ENCODE measurements at regions not wholly inside any gene's neighbourhood (a gene's known extent, or its start where the extent isn't known, plus 50 kb on each side); places are given as distances from the start of the nearest gene placed in this dataset.

GRCh38 chr2:207241198-207241597 is 75.5 kb upstream of the KLF7 start:
- no peak overlapping the region for H2AFZ ChIP-seq (ENCODE audit: low read length)
- no peaks in the 10 kb centered on the region for H3F3A ChIP-seq (ENCODE audit: low read depth)
- no peaks in the 10 kb centered on the region for H3K9me3 ChIP-seq (ENCODE audit: insufficient read depth, low read depth, low read length)
- H3K9me2 ChIP-seq (replicated peaks; ENCODE audit: low read depth, low read length): no peaks in the 10 kb centered on the region
- H3K27me3 ChIP-seq (ENCODE audit: insufficient read depth, low read length, poor library complexity, severe bottlenecking): no peaks in the 10 kb centered on the region
- no peak for TF ChIP-seq EZH2phosphoT487 (IDR thresholded peaks at IDR 0.05; ENCODE audit: borderline replicate concordance)
- no peak overlapping the region for H3K9ac ChIP-seq (ENCODE audit: low read depth, low read length, poor library complexity, severe bottlenecking)
- H3K36me3 ChIP-seq (ENCODE audit: insufficient read depth, low read length): no peaks in the 10 kb centered on the region
- H3K79me2 ChIP-seq (ENCODE audit: insufficient read depth, low read length): no peaks in the 10 kb centered on the region
- H3K4me1 ChIP-seq (ENCODE audit: insufficient read depth, low read length, poor library complexity, severe bottlenecking): peaks cover 27% of the 10 kb centered on the region
- no peak overlapping the region for H3K4me3 ChIP-seq (ENCODE audit: low read length, poor library complexity, severe bottlenecking)
- peak overlapping the region; percentile 55 for H3K4me2 ChIP-seq (ENCODE audit: low read depth, low read length, poor library complexity, severe bottlenecking)
- no peaks in the 10 kb centered on the region for H4K20me1 ChIP-seq (ENCODE audit: insufficient read depth, low read length, poor library complexity, severe bottlenecking)

GRCh38 chr2:207243601-207244000 is 77.9 kb upstream of the KLF7 start:
- H3K4me2 ChIP-seq (ENCODE audit: low read depth, low read length, poor library complexity, severe bottlenecking): no peak overlapping the region
- no peak overlapping the region for H2AFZ ChIP-seq (ENCODE audit: low read length)
- H3K4me1 ChIP-seq (ENCODE audit: insufficient read depth, low read length, poor library complexity, severe bottlenecking): peaks cover 27% of the 10 kb centered on the region
- no peaks in the 10 kb centered on the region for H3K9me2 ChIP-seq (replicated peaks; ENCODE audit: low read depth, low read length)
- H3K27me3 ChIP-seq (ENCODE audit: insufficient read depth, low read length, poor library complexity, severe bottlenecking): no peaks in the 10 kb centered on the region
- no peaks in the 10 kb centered on the region for H3K36me3 ChIP-seq (ENCODE audit: insufficient read depth, low read length)
- no peak overlapping the region for H3K4me3 ChIP-seq (ENCODE audit: low read length, poor library complexity, severe bottlenecking)
- no peak overlapping the region for H3K9ac ChIP-seq (ENCODE audit: low read depth, low read length, poor library complexity, severe bottlenecking)
- H3F3A ChIP-seq (ENCODE audit: low read depth): no peaks in the 10 kb centered on the region
- no peaks in the 10 kb centered on the region for H3K9me3 ChIP-seq (ENCODE audit: insufficient read depth, low read depth, low read length)
- TF ChIP-seq EZH2phosphoT487 (IDR thresholded peaks at IDR 0.05; ENCODE audit: borderline replicate concordance): no peak
- TF ChIP-seq CTCF (conservative IDR thresholded peaks at IDR 0.05; ENCODE audit: low read length): no peak
- H3K79me2 ChIP-seq (ENCODE audit: insufficient read depth, low read length): no peaks in the 10 kb centered on the region
- H4K20me1 ChIP-seq (ENCODE audit: insufficient read depth, low read length, poor library complexity, severe bottlenecking): no peaks in the 10 kb centered on the region

GRCh38 chr2:207244971-207245925 is 79.5 kb upstream of the KLF7 start:
- Histone ChIP-seq H4K20me1 (ENCODE audit: insufficient read depth, low read length, poor library complexity, severe bottlenecking) (no peaks in the 10 kb centered on the region), H3K9me3 (ENCODE audit: insufficient read depth, low read depth, low read length) (no peaks in the 10 kb centered on the region), H3K36me3 (ENCODE audit: insufficient read depth, low read length) (no peaks in the 10 kb centered on the region), H3K4me1 (ENCODE audit: insufficient read depth, low read length, poor library complexity, severe bottlenecking) (peaks cover 21% of the 10 kb centered on the region), H3K79me2 (ENCODE audit: insufficient read depth, low read length) (no peaks in the 10 kb centered on the region), H3K9me2 (replicated peaks; ENCODE audit: low read depth, low read length) (no peaks in the 10 kb centered on the region), H3F3A (ENCODE audit: low read depth) (no peaks in the 10 kb centered on the region), H3K9ac (ENCODE audit: low read depth, low read length, poor library complexity, severe bottlenecking) (no peak overlapping the region), H2AFZ (ENCODE audit: low read length) (no peak overlapping the region), H3K27me3 (ENCODE audit: insufficient read depth, low read length, poor library complexity, severe bottlenecking) (no peaks in the 10 kb centered on the region), H3K4me3 (ENCODE audit: low read length, poor library complexity, severe bottlenecking) (no peak overlapping the region), H3K4me2 (ENCODE audit: low read depth, low read length, poor library complexity, severe bottlenecking) (no peak overlapping the region)
- TF ChIP-seq CTCF (conservative IDR thresholded peaks at IDR 0.05; ENCODE audit: low read length): no peak
- no peak for TF ChIP-seq EZH2phosphoT487 (IDR thresholded peaks at IDR 0.05; ENCODE audit: borderline replicate concordance)

All from Loucy (cell line).